ENCODE measurements at regions not wholly inside any gene's neighbourhood (a gene's known extent, or its start where the extent isn't known, plus 50 kb on each side); places are given as distances from the start of the nearest gene placed in this dataset.

DNA sequence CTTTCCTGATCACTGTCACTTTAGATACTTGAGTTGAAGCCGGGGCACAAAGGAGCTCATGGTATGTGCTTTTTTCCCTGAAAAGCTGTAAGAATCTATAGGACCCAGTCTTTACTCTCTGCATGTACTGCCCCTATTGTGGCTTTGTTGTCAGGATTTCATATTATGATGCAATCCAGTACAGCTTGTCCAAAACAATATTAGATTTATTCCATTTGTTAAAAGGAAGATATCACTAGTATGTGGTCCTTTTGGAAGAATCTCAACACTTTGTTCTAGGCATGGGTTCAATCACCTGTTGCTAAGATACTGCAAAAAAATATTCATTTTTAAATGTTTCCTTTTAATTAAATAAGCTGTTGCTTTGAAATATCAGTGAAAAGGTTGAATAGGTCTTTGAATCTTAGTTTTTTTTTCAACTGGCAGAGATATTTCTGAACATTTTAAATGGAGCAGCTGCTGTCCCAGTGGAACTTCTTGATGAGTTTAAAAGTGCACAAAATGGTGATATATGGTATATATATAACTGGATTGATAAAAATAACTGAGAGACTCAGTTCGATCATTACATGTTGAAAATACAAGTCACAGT is 256.6 kb upstream of the NT5C1B start:
- DNase-seq (ENCODE audit: low read depth) = no peak
- TF ChIP-seq, protein P1, sequence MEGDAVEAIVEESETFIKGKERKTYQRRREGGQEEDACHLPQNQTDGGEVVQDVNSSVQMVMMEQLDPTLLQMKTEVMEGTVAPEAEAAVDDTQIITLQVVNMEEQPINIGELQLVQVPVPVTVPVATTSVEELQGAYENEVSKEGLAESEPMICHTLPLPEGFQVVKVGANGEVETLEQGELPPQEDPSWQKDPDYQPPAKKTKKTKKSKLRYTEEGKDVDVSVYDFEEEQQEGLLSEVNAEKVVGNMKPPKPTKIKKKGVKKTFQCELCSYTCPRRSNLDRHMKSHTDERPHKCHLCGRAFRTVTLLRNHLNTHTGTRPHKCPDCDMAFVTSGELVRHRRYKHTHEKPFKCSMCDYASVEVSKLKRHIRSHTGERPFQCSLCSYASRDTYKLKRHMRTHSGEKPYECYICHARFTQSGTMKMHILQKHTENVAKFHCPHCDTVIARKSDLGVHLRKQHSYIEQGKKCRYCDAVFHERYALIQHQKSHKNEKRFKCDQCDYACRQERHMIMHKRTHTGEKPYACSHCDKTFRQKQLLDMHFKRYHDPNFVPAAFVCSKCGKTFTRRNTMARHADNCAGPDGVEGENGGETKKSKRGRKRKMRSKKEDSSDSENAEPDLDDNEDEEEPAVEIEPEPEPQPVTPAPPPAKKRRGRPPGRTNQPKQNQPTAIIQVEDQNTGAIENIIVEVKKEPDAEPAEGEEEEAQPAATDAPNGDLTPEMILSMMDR (IDR thresholded peaks at IDR 0.05; ENCODE audit: insufficient read depth, low read depth, low read length) = no peak
- H3K4me3 ChIP-seq (ENCODE audit: low read depth, low read length) = no peak overlapping the region

GRCh38 chr2:18842836-18843235 is 253.5 kb upstream of the NT5C1B start:
- TF ChIP-seq, protein P1 (IDR thresholded peaks at IDR 0.05; ENCODE audit: insufficient read depth, low read depth, low read length) = no peak
- H3K4me3 ChIP-seq (ENCODE audit: low read depth, low read length) = no peak overlapping the region
- peak; percentile 3 for DNase-seq (ENCODE audit: low read depth)

GRCh38 chr2:18841248-18842150 is 252.1 kb upstream of the NT5C1B start:
- no peak overlapping the region for H3K4me3 ChIP-seq (ENCODE audit: low read depth, low read length)
- no peak for DNase-seq (ENCODE audit: low read depth)
- TF ChIP-seq, protein P1 (IDR thresholded peaks at IDR 0.05; ENCODE audit: insufficient read depth, low read depth, low read length) = no peak

- H3K4me3 ChIP-seq (ENCODE audit: low read depth, low read length) = no peak overlapping the region
- TF ChIP-seq, protein P1 (IDR thresholded peaks at IDR 0.05; ENCODE audit: insufficient read depth, low read depth, low read length) = no peak
- DNase-seq (ENCODE audit: low read depth) = no peak
Measured at GRCh38 chr2:18837240-18837639, 247.9 kb upstream of the NT5C1B start.

GRCh38 chr2:18836436-18836835 is 247.1 kb upstream of the NT5C1B start:
- TF ChIP-seq, protein P1 (IDR thresholded peaks at IDR 0.05; ENCODE audit: insufficient read depth, low read depth, low read length) = no peak
- DNase-seq (ENCODE audit: low read depth) = no peak
- H3K4me3 ChIP-seq (ENCODE audit: low read depth, low read length) = no peak overlapping the region

GRCh38 chr2:18835787-18836186 is 246.4 kb upstream of the NT5C1B start:
- H3K4me3 ChIP-seq (ENCODE audit: low read depth, low read length) = no peak overlapping the region
- TF ChIP-seq, protein P1 (IDR thresholded peaks at IDR 0.05; ENCODE audit: insufficient read depth, low read depth, low read length) = no peak

More at GRCh38 chr2:18835787-18836186, 246.4 kb upstream of the NT5C1B start:
- DNase-seq (ENCODE audit: low read depth) = no peak

Measured in fibroblast of villous mesenchyme (primary cell).